ENCODE measurements at regions not wholly inside any gene's neighbourhood (a gene's known extent, or its start where the extent isn't known, plus 50 kb on each side); places are given as distances from the start of the nearest gene placed in this dataset.
A peak's percentile ranks its signal among the peaks of the same experiment; 100 is the strongest.

GRCh38 chr4:41360214-41360920 is 103.6 kb downstream of the UCHL1 start:
- DNase-seq, result peak; percentile 79

GRCh38 chr4:41360921-41361793 is 104.4 kb downstream of the UCHL1 start:
- DNase-seq, result peak; percentile 35

- DNase-seq, result no peak
Measured at GRCh38 chr4:41361794-41362526, 105.2 kb downstream of the UCHL1 start.

- no peak for DNase-seq
Measured at GRCh38 chr4:41362621-41363383, 106.1 kb downstream of the UCHL1 start.

GRCh38 chr4:41363384-41363981 is 106.8 kb downstream of the UCHL1 start:
- DNase-seq, result no peak

DNA sequence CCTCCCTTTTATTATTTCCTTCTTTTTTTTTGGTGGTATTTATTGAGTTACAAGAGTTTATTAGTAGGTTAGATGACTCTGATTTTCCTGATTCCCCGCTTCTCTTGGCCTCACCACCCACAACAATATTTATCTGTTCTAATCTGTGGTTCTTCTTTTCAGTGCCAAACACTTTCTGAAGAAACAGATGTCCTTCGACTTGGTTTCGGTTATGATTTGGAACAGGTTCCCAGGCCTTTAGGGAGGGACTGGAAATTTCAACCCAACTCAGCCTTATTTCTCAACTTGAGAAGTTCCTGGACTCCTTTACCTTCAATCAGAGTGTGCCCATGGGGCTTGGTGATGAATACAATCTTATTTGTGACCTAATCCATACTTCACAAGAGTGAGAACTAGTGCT is 108.1 kb downstream of the UCHL1 start:
- no peak for DNase-seq

DNA sequence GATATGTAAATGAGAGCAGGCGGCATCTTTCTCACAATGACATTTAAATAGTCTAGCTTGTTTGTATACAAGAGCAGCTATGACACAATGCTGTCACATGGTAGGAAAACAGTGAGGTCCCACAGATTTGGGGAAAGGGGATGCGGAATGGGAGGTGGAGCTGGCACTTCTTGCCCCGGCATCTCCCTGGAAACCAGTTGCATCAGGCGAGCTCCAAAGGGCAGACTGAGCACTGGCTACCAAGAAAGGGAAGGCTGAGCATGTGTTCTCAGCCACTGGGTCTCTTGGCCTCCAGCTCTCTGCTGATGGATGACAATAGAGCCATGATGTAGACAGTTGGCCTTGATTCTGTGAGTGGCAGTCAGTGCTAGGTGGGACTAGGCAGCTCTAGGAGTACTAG is 109.0 kb downstream of the UCHL1 start:
- DNase-seq, result no peak

DNA sequence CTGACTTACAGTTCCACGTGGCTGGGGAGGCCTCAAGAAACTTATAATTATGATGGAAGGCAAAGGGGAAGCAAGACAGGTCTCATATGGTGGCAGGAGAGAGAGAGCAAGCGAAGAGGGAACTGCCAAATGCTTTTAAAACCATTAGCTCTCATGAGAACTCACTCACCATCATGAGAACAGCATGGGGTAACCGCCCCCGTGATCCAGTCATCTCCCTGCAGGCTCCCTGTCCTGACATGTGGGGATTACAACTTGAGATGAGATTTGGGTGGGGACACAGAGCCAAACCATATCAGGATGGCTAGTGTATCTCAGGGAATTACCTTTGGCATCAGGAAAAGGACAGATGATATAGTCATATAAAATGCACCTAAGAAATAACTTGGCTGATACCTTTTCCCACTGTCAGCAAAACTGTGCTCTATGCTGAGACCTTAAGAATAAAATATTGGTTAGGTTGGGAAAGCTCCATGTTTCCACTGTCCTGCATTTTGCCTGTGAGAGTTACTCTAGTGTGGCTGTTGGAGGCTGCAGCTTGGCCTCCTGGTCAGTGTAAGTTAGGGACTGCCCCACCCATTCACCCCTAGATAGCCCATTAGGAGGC is 110.3 kb downstream of the UCHL1 start:
- DNase-seq, result no peak

- no peak for DNase-seq
Measured at GRCh38 chr4:41369680-41370079, 113.0 kb downstream of the UCHL1 start.

DNA sequence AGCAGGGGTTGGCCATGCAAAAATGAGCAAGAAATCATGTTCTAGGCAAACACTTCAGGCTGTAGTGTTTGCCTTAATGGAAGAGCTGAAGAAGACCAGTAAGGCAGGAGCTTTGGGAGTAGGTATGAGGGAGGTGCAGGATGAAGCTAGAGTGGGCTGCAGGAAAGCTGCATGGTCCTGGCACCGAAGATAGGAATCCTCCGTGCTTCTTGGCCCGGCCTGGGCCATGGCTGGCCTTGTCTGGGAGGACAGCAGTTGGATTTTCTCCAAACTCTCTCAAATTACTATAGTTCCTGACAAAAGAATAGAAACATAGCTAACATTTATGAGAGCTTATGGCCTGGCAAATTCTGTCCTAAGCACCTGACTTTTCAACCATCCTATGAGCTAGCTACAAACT is 116.5 kb downstream of the UCHL1 start:
- DNase-seq, result no peak

- no peak for DNase-seq
Measured at GRCh38 chr4:41374490-41374889, 117.8 kb downstream of the UCHL1 start.

DNA sequence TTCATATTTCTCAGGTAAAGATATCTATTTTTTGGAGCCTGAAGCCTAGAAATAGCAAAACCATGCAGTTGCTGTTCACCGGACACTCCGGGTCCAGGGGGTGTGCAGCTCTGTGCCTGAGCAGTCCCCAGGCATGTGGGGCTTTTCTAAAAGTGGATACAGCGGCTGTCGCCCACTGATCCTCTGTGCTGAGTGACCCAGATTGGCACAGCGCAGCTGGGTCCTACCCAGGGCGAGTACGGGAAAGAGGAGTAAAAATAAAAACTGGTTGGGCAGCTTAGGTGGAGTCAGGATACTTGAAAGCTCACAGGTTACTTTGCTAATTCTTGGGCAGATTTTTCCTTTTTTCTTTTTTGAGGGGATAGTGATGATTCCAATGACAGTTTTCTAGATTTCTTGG is 118.8 kb downstream of the UCHL1 start:
- no peak for DNase-seq

DNA sequence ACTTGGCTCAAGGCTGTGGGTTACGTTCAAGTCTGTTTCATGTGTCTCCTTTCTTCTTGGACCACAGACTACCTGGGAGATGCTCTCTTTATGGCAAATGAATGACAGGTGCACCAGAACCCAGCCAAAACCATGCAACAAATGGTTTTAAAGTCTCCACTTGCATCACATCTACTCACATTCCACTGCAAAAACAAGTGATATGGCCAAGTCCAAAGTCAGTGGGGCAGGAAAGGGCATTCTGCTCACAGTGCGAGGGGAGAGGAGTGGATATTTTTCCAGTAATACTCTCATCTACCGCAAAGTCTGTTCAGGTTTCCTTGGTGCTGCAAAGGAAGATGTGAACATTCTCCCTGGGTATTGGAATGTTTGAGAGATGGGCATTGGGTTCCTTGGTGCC is 120.5 kb downstream of the UCHL1 start:
- DNase-seq, result no peak

- DNase-seq, result no peak
Measured at GRCh38 chr4:41379230-41379629, 122.5 kb downstream of the UCHL1 start.

GRCh38 chr4:41380511-41381157 is 123.9 kb downstream of the UCHL1 start:
- no peak for DNase-seq

DNA sequence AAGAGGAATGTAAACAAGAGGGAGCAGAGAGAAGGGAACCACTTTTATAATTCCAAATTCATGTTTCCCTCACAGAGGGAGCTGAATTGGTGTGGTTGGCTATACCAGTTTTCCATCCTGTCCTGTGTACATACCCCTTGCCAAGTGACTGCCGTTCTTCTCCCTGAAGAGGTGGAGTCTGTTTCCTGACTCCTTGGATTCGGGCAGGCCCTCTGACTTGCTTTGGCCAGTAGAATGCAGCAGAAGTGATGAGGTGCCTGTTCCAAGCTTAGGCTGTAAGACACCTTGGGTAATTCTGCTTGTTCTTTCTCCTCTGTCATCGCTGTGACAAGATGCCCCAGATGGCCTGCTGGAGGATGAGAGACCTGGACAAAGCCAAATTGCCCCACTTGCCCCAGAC is 124.7 kb downstream of the UCHL1 start:
- DNase-seq, result no peak

GRCh38 chr4:41384992-41385391 is 128.3 kb downstream of the UCHL1 start:
- no peak for DNase-seq

DNA sequence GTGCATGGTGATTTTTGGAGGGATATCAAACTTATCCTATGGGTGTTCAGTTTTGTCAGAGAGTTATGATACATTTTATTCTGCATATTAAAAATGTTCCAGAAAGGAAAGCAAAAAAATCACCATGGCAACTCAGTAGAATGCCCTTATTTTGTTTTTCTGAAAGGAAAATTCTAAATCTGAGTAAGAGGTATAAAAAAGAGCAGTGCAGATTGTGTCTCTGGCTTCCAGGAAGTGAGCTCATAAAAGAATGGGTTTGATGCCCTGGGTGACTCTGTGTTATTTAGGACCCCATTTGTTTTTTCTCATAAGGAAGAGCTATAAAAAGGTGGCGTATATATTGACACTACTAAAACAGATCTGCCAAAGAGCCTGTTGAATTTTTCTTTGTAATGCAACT is 128.8 kb downstream of the UCHL1 start:
- no peak for DNase-seq

- no peak for DNase-seq
Measured at GRCh38 chr4:41388080-41388479, 131.4 kb downstream of the UCHL1 start.

GRCh38 chr4:41389356-41389755 is 132.6 kb downstream of the UCHL1 start:
- DNase-seq, result no peak

DNA sequence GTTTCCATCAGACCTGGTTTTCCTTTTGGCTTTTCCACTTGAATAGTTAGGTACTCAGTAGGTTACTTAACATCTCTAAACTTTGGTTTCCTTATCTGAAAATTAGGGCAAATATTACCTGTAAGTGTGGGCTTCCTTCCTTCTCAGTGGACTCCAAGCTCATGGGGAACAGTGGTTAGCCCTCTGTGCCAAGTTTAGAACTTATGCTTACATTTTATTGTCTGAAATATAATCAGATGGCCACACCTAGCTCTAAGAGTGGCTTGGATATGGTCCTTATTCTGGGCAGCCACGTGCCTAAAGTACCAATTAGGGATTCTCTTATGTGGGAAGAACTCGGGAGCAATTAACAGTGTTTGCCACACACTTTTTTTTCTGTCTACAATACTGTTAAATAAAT is 133.9 kb downstream of the UCHL1 start:
- DNase-seq, result no peak

DNA sequence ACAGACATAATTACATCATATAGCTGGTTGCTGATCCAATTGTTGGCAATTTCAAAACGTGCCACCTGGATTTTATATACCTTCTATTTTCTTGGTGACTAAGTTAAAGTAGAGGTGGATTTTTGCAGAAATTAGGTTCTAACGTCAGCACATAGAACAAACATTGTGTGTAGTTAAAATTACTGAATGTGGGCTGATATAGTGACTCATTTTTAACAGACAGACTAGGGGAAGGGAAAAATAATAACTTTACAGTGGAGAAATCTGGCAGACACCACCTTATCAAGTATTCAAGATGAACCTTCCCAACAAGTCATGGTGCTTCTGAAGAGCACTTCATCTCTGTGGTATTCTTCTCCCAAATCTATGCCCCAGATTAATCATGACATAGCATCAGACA is 134.5 kb downstream of the UCHL1 start:
- DNase-seq, result no peak

Data from NCI-H2171 (cell line).